WTC11 (cell line): ENCODE measurements at regions not wholly inside any gene's neighbourhood (a gene's known extent, or its start where the extent isn't known, plus 50 kb on each side); places are given as distances from the start of the nearest gene placed in this dataset.

Source experiments
- ATF1 ChIP-seq: sonication (generic); formaldehyde crosslinking; IDR thresholded peaks from 2 replicates; pipeline ENCODE4 v1.8.1; 2023; ENCODE audit warnings: mild to moderate bottlenecking, moderate library complexity, missing genetic modification reagents
- CREB1 ChIP-seq: sonication (generic); formaldehyde crosslinking; IDR thresholded peaks from 2 replicates; pipeline ENCODE4 v1.8.0; 2023; ENCODE audit warnings: mild to moderate bottlenecking, missing genetic modification reagents
- E2F5 ChIP-seq: sonication (generic); formaldehyde crosslinking; IDR thresholded peaks from 2 replicates; pipeline ENCODE4 v1.8.1; 2022; ENCODE audit warnings: mild to moderate bottlenecking, moderate library complexity, missing genetic modification reagents
- ELF4 ChIP-seq: sonication (generic); formaldehyde crosslinking; IDR thresholded peaks from 2 replicates; pipeline ENCODE4 v1.8.1; 2022; ENCODE audit warnings: low read depth, mild to moderate bottlenecking, moderate library complexity, missing genetic modification reagents
- NFE2L1 ChIP-seq: sonication (generic); formaldehyde crosslinking; IDR thresholded peaks from 2 replicates; pipeline ENCODE4 v1.8.1; 2023; ENCODE audit warnings: missing genetic modification reagents
- NR3C1 ChIP-seq: sonication (generic); formaldehyde crosslinking; conservative IDR thresholded peaks from 2 replicates; pipeline ENCODE4 v1.8.1; 2023; ENCODE audit warnings: low read depth, mild to moderate bottlenecking, missing genetic modification reagents
- PREB ChIP-seq: sonication (generic); formaldehyde crosslinking; IDR thresholded peaks from 2 replicates; pipeline ENCODE4 v1.8.1; 2022; ENCODE audit warnings: mild to moderate bottlenecking, missing genetic modification reagents, moderate library complexity, borderline replicate concordance
- USF2 ChIP-seq: sonication (generic); formaldehyde crosslinking; IDR thresholded peaks from 2 replicates; pipeline ENCODE4 v1.8.1; 2023; ENCODE audit warnings: mild to moderate bottlenecking, missing genetic modification reagents, moderate library complexity
- ZNF121 ChIP-seq: sonication (generic); formaldehyde crosslinking; IDR thresholded peaks from 2 replicates; pipeline ENCODE4 v1.8.0; 2023; ENCODE audit warnings: missing genetic modification reagents
- ZNF317 ChIP-seq: sonication (generic); formaldehyde crosslinking; IDR thresholded peaks from 2 replicates; pipeline ENCODE4 v1.8.1; 2023; ENCODE audit warnings: low read depth, mild to moderate bottlenecking, moderate library complexity, missing genetic modification reagents, borderline replicate concordance
- ZNF423 ChIP-seq: fragments of 250-450 bp; sonication (Bioruptor Pico); IDR thresholded peaks from 2 replicates; pipeline ENCODE4 v2.1.2; 2022; ENCODE audit warnings: mild to moderate bottlenecking, moderate library complexity
- TF ChIP-seq, protein P1 (sequence below): fragments of 200-600 bp; IDR thresholded peaks from 2 replicates; pipeline ENCODE4 v1.8.0; 2022; ENCODE audit warnings: antibody characterized with exemption
- TF ChIP-seq, protein P2 (sequence below): sonication (generic); formaldehyde crosslinking; IDR thresholded peaks from 2 replicates; pipeline ENCODE4 v1.8.1; 2023; ENCODE audit warnings: mild to moderate bottlenecking, missing genetic modification reagents, borderline replicate concordance

DNA sequence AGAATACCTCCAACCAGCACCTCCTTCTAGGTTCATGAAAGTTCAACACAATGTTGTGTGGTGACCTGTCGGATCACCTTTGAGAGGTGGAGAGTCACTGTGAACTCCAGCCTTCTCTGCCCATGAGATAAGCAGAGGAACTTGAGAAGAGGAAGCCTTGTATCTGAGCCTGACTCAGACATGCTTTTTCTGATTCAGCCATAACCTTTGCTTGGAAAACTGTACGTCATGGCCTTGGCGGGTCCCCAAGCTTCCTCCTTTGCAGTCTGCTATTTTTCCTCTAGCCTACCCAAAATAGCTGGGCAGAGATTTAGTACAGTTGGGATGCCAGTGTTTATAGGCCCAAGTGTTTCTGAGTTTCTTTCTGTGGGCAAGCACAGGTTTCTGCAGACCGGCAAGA is 274.7 kb downstream of the CETN3 start:
- TF ChIP-seq CREB1 (CRISPR knock-in tag) (no peak), PREB (CRISPR knock-in tag) (no peak), NR3C1 (no peak), ATF1 (CRISPR knock-in tag) (no peak), ZNF317 (no peak), ELF4 (CRISPR knock-in tag) (no peak), ZNF423 (CRISPR knock-in tag) (no peak), USF2 (CRISPR knock-in tag) (no peak), ZNF121 (CRISPR knock-in tag) (no peak), NFE2L1 (CRISPR knock-in tag) (no peak), E2F5 (CRISPR knock-in tag) (no peak)
- TF ChIP-seq, protein P1, sequence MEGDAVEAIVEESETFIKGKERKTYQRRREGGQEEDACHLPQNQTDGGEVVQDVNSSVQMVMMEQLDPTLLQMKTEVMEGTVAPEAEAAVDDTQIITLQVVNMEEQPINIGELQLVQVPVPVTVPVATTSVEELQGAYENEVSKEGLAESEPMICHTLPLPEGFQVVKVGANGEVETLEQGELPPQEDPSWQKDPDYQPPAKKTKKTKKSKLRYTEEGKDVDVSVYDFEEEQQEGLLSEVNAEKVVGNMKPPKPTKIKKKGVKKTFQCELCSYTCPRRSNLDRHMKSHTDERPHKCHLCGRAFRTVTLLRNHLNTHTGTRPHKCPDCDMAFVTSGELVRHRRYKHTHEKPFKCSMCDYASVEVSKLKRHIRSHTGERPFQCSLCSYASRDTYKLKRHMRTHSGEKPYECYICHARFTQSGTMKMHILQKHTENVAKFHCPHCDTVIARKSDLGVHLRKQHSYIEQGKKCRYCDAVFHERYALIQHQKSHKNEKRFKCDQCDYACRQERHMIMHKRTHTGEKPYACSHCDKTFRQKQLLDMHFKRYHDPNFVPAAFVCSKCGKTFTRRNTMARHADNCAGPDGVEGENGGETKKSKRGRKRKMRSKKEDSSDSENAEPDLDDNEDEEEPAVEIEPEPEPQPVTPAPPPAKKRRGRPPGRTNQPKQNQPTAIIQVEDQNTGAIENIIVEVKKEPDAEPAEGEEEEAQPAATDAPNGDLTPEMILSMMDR: no peak
- TF ChIP-seq, protein P2, sequence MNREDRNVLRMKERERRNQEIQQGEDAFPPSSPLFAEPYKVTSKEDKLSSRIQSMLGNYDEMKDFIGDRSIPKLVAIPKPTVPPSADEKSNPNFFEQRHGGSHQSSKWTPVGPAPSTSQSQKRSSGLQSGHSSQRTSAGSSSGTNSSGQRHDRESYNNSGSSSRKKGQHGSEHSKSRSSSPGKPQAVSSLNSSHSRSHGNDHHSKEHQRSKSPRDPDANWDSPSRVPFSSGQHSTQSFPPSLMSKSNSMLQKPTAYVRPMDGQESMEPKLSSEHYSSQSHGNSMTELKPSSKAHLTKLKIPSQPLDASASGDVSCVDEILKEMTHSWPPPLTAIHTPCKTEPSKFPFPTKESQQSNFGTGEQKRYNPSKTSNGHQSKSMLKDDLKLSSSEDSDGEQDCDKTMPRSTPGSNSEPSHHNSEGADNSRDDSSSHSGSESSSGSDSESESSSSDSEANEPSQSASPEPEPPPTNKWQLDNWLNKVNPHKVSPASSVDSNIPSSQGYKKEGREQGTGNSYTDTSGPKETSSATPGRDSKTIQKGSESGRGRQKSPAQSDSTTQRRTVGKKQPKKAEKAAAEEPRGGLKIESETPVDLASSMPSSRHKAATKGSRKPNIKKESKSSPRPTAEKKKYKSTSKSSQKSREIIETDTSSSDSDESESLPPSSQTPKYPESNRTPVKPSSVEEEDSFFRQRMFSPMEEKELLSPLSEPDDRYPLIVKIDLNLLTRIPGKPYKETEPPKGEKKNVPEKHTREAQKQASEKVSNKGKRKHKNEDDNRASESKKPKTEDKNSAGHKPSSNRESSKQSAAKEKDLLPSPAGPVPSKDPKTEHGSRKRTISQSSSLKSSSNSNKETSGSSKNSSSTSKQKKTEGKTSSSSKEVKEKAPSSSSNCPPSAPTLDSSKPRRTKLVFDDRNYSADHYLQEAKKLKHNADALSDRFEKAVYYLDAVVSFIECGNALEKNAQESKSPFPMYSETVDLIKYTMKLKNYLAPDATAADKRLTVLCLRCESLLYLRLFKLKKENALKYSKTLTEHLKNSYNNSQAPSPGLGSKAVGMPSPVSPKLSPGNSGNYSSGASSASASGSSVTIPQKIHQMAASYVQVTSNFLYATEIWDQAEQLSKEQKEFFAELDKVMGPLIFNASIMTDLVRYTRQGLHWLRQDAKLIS: no peak
